HEK293 (cell line): ENCODE measurements at regions not wholly inside any gene's neighbourhood (a gene's known extent, or its start where the extent isn't known, plus 50 kb on each side); places are given as distances from the start of the nearest gene placed in this dataset.
A peak's percentile ranks its signal among the peaks of the same experiment; 100 is the strongest.
"Not testable (repeated sequence)": the region's sequence is repeated elsewhere in the genome, so short reads cannot be mapped to it uniquely, and the experiment has no call there.

Source experiments
- CTCF ChIA-PET: fragments of 350-600 bp; formaldehyde crosslinking; extraction: SDS; loops from one replicate; lab custom pipeline; 2021; ENCODE audit warnings: antibody characterized with exemption; lab: Yijun Ruan, JAX
- POLR2A ChIA-PET: fragments of 300-600 bp; formaldehyde crosslinking; extraction: SDS; loops from one replicate; lab custom pipeline; 2020; ENCODE audit warnings: antibody characterized with exemption, inconsistent platforms; lab: Yijun Ruan, JAX
- H3K27ac ChIP-seq: fragments of 200-500 bp; sonication (Bioruptor generic); 2 replicates; pipeline ENCODE4 v1.5.1; 2014; ENCODE audit warnings: low read depth, low read length, control low read depth, inconsistent platforms; ENCODE audit errors: extremely low read depth
- H3K36me3 ChIP-seq, 2 experiments: fragments of 200-500 bp in 1 of 2; sonication (Bioruptor generic) in 1 of 2; 1 replicate in 1 of 2; 2 replicates in 1 of 2; pipeline ENCODE4 v1.5.1; 2014 to 2017; ENCODE audit warnings: inconsistent platforms in 2 of 2, low read length in 2 of 2; ENCODE audit not compliant: control insufficient read depth in 2 of 2, insufficient read depth in 1 of 2
- H3K4me1 ChIP-seq: fragments of 200-500 bp; sonication (Bioruptor generic); 2 replicates; pipeline ENCODE4 v1.5.1; 2014; ENCODE audit warnings: mild to moderate bottlenecking, low read length, inconsistent platforms; ENCODE audit not compliant: control insufficient read depth, insufficient read depth
- H3K4me3 ChIP-seq: 2 replicates; pipeline ENCODE4 v1.5.1; 2011; ENCODE audit warnings: low read depth, mild to moderate bottlenecking, control low read depth, low read length, moderate library complexity
- H3K9me3 ChIP-seq: fragments of 200-500 bp; sonication (Bioruptor generic); 2 replicates; pipeline ENCODE4 v1.5.1; 2014; ENCODE audit warnings: low read depth, low read length, inconsistent platforms; ENCODE audit not compliant: control insufficient read depth, insufficient read depth
- CTCF ChIP-seq: fragments of 450-650 bp; formaldehyde crosslinking; IDR thresholded peaks from 2 replicates; pipeline ENCODE4 v1.5.1; 2016; ENCODE audit warnings: missing biosample characterization, missing genetic modification characterization
- FEZF1 ChIP-seq: fragments of 450-650 bp; formaldehyde crosslinking; IDR thresholded peaks from 2 replicates; pipeline ENCODE4 v1.5.1; 2016; ENCODE audit warnings: missing biosample characterization, missing genetic modification characterization
- GLI4 ChIP-seq: fragments of 450-650 bp; formaldehyde crosslinking; IDR thresholded peaks from 2 replicates; pipeline ENCODE4 v1.5.1; 2016; ENCODE audit warnings: missing biosample characterization, missing genetic modification characterization
- GLIS2 ChIP-seq: fragments of 450-650 bp; formaldehyde crosslinking; IDR thresholded peaks from 2 replicates; pipeline ENCODE4 v1.5.1; 2016; ENCODE audit warnings: missing biosample characterization, missing genetic modification characterization
- INSM2 ChIP-seq: fragments of 450-650 bp; formaldehyde crosslinking; IDR thresholded peaks from 2 replicates; pipeline ENCODE4 v1.5.1; 2016; ENCODE audit warnings: missing biosample characterization, missing genetic modification characterization
- KLF10 ChIP-seq: fragments of 450-650 bp; IDR thresholded peaks from 2 replicates; pipeline ENCODE4 v1.5.1; 2018; ENCODE audit warnings: missing biosample characterization, mild to moderate bottlenecking, missing genetic modification characterization
- MEIS1 ChIP-seq: sonication (generic); formaldehyde crosslinking; IDR thresholded peaks from 2 replicates; pipeline ENCODE4 v1.8.1; 2022; ENCODE audit warnings: missing genetic modification reagents, mild to moderate bottlenecking, borderline replicate concordance
- WT1 ChIP-seq: fragments of 450-650 bp; formaldehyde crosslinking; IDR thresholded peaks from 2 replicates; pipeline ENCODE4 v1.5.1; 2016; ENCODE audit warnings: missing biosample characterization, missing genetic modification characterization
- ZEB2 ChIP-seq: fragments of 450-650 bp; formaldehyde crosslinking; IDR thresholded peaks from 2 replicates; pipeline ENCODE4 v1.5.1; 2016; ENCODE audit warnings: missing biosample characterization, missing genetic modification characterization
- ZNF24 ChIP-seq: fragments of 450-650 bp; formaldehyde crosslinking; IDR thresholded peaks from 2 replicates; pipeline ENCODE4 v1.5.1; 2016; ENCODE audit warnings: missing biosample characterization, missing genetic modification characterization
- ZNF362 ChIP-seq: fragments of 450-650 bp; formaldehyde crosslinking; IDR thresholded peaks from 2 replicates; pipeline ENCODE4 v1.5.1; 2016; ENCODE audit warnings: missing biosample characterization, missing genetic modification characterization
- ZNF391 ChIP-seq: fragments of 450-650 bp; formaldehyde crosslinking; IDR thresholded peaks from 2 replicates; pipeline ENCODE4 v1.5.1; 2016; ENCODE audit warnings: low read depth, missing biosample characterization, missing genetic modification characterization, borderline replicate concordance
- ZNF48 ChIP-seq: fragments of 450-650 bp; formaldehyde crosslinking; IDR thresholded peaks from 2 replicates; pipeline ENCODE4 v1.5.1; 2016; ENCODE audit warnings: missing biosample characterization, missing genetic modification characterization
- ZNF530 ChIP-seq: fragments of 450-650 bp; formaldehyde crosslinking; IDR thresholded peaks from 2 replicates; pipeline ENCODE4 v1.5.1; 2016; ENCODE audit warnings: low read depth, missing biosample characterization, missing genetic modification characterization
- ZNF571 ChIP-seq: fragments of 450-650 bp; formaldehyde crosslinking; IDR thresholded peaks from 2 replicates; pipeline ENCODE4 v1.5.0; 2017; ENCODE audit warnings: missing biosample characterization, missing genetic modification characterization
- ZNF621 ChIP-seq: fragments of 450-650 bp; formaldehyde crosslinking; IDR thresholded peaks from 2 replicates; pipeline ENCODE4 v1.5.1; 2017; ENCODE audit warnings: missing biosample characterization, missing genetic modification characterization
- ZNF692 ChIP-seq: fragments of 450-650 bp; formaldehyde crosslinking; IDR thresholded peaks from 2 replicates; pipeline ENCODE4 v1.5.1; 2016; ENCODE audit warnings: missing biosample characterization, missing genetic modification characterization
- ZNF776 ChIP-seq: fragments of 450-650 bp; formaldehyde crosslinking; IDR thresholded peaks from 2 replicates; pipeline ENCODE4 v1.5.0; 2017; ENCODE audit warnings: missing biosample characterization, missing genetic modification characterization, borderline replicate concordance
- ZSCAN4 ChIP-seq: fragments of 450-650 bp; formaldehyde crosslinking; IDR thresholded peaks from 2 replicates; pipeline ENCODE4 v1.5.1; 2017; ENCODE audit warnings: missing biosample characterization, missing genetic modification characterization

- POLR2A ChIA-PET: no interaction called here
- CTCF ChIA-PET: interaction anchor here (0.7 kb wide), 1 partner anchor 29 kb away, joined by 3 read pairs; no protein-coding TSS in a partner anchor
- H3K4me1 ChIP-seq: peaks cover 6% of the 10 kb centered on the region; the same call in 1 of the 2 replicates
- TF ChIP-seq ZNF571 (no peak), ZNF692 (tag by site-specific recombination) (no peak), ZNF362 (tag by site-specific recombination) (no peak), ZNF621 (tag by site-specific recombination) (no peak), ZNF776 (no peak), ZNF391 (no peak), ZSCAN4 (no peak), ZEB2 (tag by site-specific recombination) (no peak), KLF10 (tag by site-specific recombination) (no peak), MEIS1 (CRISPR knock-in tag) (no peak), CTCF (no peak), ZNF530 (tag by site-specific recombination) (no peak), WT1 (tag by site-specific recombination) (no peak), GLI4 (tag by site-specific recombination) (no peak)
- H3K9me3 ChIP-seq: no peaks in the 10 kb centered on the region
- H3K36me3 ChIP-seq: no peaks in the 10 kb centered on the region
- H3K27ac ChIP-seq: no peak overlapping the region
- H3K4me3 ChIP-seq: no peak overlapping the region
These were observed 354.1 kb downstream of the KCNJ2 start for GRCh38 chr17:70523426-70523825.

GRCh38 chr17:70525035-70525434, 355.7 kb downstream of the KCNJ2 start:
- H3K36me3 ChIP-seq, POLR2A ChIA-PET, CTCF ChIA-PET, H3K9me3 ChIP-seq, H3K4me3 ChIP-seq, H3K27ac ChIP-seq, H3K4me1 ChIP-seq: not testable (repeated sequence)

- H3K9me3 ChIP-seq: no peaks in the 10 kb centered on the region
- H3K4me3 ChIP-seq: no peak overlapping the region
- no peaks in the 10 kb centered on the region for H3K36me3 ChIP-seq
- TF ChIP-seq WT1 (tag by site-specific recombination) (0 out of 2 replicates have a peak, but pooled peaks have one; percentile 14), GLIS2 (no peak), INSM2 (tag by site-specific recombination) (no peak), FEZF1 (tag by site-specific recombination) (no peak), ZNF24 (tag by site-specific recombination) (no peak), ZNF48 (tag by site-specific recombination) (no peak)
- peaks cover 6% of the 10 kb centered on the region; the same call in 1 of the 2 replicates for H3K4me1 ChIP-seq
- POLR2A ChIA-PET: no interaction called here
- H3K27ac ChIP-seq: no peak overlapping the region
- CTCF ChIA-PET: no interaction called here
These were observed 356.6 kb downstream of the KCNJ2 start for GRCh38 chr17:70525961-70526360.
